ENCODE measurements at regions not wholly inside any gene's neighbourhood (a gene's known extent, or its start where the extent isn't known, plus 50 kb on each side); places are given as distances from the start of the nearest gene placed in this dataset.

DNA sequence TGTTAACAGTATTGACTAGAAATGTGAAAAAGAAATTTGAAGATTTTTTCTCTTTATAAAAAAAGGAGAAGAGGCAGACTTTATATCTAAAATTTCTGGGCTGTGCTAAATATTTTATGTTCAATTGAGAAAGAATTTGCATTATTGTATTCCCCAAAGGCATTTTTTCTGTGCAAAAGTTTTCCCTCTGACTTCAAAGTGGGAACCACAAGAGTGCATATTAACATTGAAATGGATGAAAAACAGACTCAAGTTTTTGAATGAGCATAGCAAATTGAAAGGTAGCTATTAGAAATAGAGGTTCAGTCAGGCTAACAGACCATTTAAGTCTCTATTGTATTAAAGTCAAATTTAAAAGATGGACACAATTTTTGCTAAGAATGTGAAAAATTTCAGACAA, 95.2 kb downstream of the RASSF9 start:
- TF ChIP-seq POLR2A (IDR thresholded peaks at IDR 0.05) (no peak), POLR2AphosphoS5 (IDR thresholded peaks at IDR 0.05) (no peak)
- TF ChIP-seq, protein P1, sequence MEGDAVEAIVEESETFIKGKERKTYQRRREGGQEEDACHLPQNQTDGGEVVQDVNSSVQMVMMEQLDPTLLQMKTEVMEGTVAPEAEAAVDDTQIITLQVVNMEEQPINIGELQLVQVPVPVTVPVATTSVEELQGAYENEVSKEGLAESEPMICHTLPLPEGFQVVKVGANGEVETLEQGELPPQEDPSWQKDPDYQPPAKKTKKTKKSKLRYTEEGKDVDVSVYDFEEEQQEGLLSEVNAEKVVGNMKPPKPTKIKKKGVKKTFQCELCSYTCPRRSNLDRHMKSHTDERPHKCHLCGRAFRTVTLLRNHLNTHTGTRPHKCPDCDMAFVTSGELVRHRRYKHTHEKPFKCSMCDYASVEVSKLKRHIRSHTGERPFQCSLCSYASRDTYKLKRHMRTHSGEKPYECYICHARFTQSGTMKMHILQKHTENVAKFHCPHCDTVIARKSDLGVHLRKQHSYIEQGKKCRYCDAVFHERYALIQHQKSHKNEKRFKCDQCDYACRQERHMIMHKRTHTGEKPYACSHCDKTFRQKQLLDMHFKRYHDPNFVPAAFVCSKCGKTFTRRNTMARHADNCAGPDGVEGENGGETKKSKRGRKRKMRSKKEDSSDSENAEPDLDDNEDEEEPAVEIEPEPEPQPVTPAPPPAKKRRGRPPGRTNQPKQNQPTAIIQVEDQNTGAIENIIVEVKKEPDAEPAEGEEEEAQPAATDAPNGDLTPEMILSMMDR (IDR thresholded peaks at IDR 0.05) = no peak
- H3K27ac ChIP-seq = no peak overlapping the region
- DNase-seq (ENCODE audit: low spot score) = no peak

DNA sequence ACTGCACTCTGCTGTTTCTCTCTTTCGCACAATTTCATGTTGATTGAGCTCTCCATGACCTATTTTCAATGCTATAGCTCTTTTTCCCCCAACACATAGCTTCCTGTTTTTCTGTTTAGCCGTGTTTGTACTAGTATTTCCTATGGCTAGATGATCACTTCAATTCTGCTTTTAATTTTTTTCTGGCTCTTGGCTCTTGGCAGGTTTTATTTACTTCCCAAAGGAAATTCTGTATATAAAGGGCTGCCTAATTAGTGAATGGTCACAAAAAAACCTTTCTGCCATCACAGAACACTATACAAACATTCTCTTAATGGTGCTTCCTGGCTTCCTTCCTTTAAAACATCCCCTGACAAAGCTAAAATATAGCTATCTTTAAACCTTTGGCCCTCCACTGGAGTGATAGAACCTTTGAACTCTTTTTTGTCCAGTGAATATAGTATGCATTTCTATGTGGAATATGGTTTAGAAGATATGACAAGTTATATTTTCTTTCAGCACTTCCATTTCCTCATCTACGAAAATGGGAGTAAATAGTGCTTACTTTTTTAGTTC, 88.2 kb downstream of the RASSF9 start:
- Histone ChIP-seq H3K9me3 (no peaks in the 10 kb centered on the region), H3K4me1 (replicated peaks) (no peaks in the 10 kb centered on the region), H3K27me3 (replicated peaks; ENCODE audit: insufficient read depth) (no peaks in the 10 kb centered on the region), H3K27ac (no peak overlapping the region), H3K36me3 (no peaks in the 10 kb centered on the region), H3K4me3 (no peak overlapping the region)
- no peak for DNase-seq (ENCODE audit: low spot score)
- WGBS = 39% methylated on average over 3 of the region's 3 CpGs
- TF ChIP-seq, protein P1 (IDR thresholded peaks at IDR 0.05) = no peak
- TF ChIP-seq POLR2AphosphoS5 (IDR thresholded peaks at IDR 0.05) (no peak), POLR2A (IDR thresholded peaks at IDR 0.05) (no peak)
- intact Hi-C loops (cut with DNase I) = no loop called here

More for the DNA sequence above, 95.2 kb downstream of the RASSF9 start:
- Histone ChIP-seq H3K4me1 (replicated peaks) (no peaks in the 10 kb centered on the region), H3K4me3 (no peak overlapping the region), H3K9me3 (no peaks in the 10 kb centered on the region), H3K27me3 (replicated peaks; ENCODE audit: insufficient read depth) (no peaks in the 10 kb centered on the region), H3K36me3 (no peaks in the 10 kb centered on the region)
- intact Hi-C loops (cut with DNase I) = no loop called here
